Type B pancreatic cell (in vitro differentiated cells): ENCODE measurements at regions not wholly inside any gene's neighbourhood (a gene's known extent, or its start where the extent isn't known, plus 50 kb on each side); places are given as distances from the start of the nearest gene placed in this dataset.

Experiments
- DNase-seq: peaks from one replicate; pipeline ENCODE4 v3.0.0; 2021; ENCODE audit warnings: mixed read lengths; ENCODE audit not compliant: unreplicated experiment; ENCODE audit errors: extremely low spot score
- H3K27ac Mint-ChIP-seq: 2 replicates; pipeline ENCODE4 v1.8.0; 2021; ENCODE audit warnings: mild to moderate bottlenecking, mixed read lengths
- H3K27me3 Mint-ChIP-seq: 2 replicates; pipeline ENCODE4 v1.8.0; 2021; ENCODE audit warnings: mixed read lengths
- H3K36me3 Mint-ChIP-seq: 2 replicates; pipeline ENCODE4 v1.8.0; 2021; ENCODE audit warnings: mixed read lengths
- H3K4me1 Mint-ChIP-seq: one replicate; pipeline ENCODE4 v1.8.0; 2021; ENCODE audit warnings: mixed read lengths; ENCODE audit not compliant: unreplicated experiment
- H3K4me3 Mint-ChIP-seq: 2 replicates; pipeline ENCODE4 v1.8.0; 2021; ENCODE audit warnings: mild to moderate bottlenecking, mixed read lengths
- H3K9me3 Mint-ChIP-seq: 2 replicates; pipeline ENCODE4 v1.8.0; 2021; ENCODE audit warnings: mixed read lengths
- CTCF ChIP-seq: fragments of 200-600 bp; sonication (generic); conservative IDR thresholded peaks from 2 replicates; pipeline ENCODE4 v1.5.0; 2021; ENCODE audit warnings: antibody characterized with exemption, mild to moderate bottlenecking

- no peak for DNase-seq
- no peaks in the 10 kb centered on the region for H3K9me3 Mint-ChIP-seq
- H3K4me1 Mint-ChIP-seq: peaks cover 16% of the 10 kb centered on the region
- TF ChIP-seq CTCF: no peak
- H3K4me3 Mint-ChIP-seq: no peak overlapping the region
- no peaks in the 10 kb centered on the region for H3K27me3 Mint-ChIP-seq
- H3K36me3 Mint-ChIP-seq: no peaks in the 10 kb centered on the region
- no peak overlapping the region for H3K27ac Mint-ChIP-seq
Measured at GRCh38 chr15:62935300-62936081, 107.1 kb upstream of the TPM1 start.

GRCh38 chr15:62938825-62939224, 103.7 kb upstream of the TPM1 start:
- Mint-ChIP-seq H3K4me3 (no peak overlapping the region), H3K27me3 (no peaks in the 10 kb centered on the region), H3K4me1 (peaks cover 30% of the 10 kb centered on the region), H3K27ac (no peak overlapping the region), H3K9me3 (no peaks in the 10 kb centered on the region), H3K36me3 (no peaks in the 10 kb centered on the region)
- no peak for TF ChIP-seq CTCF
- DNase-seq: no peak

GRCh38 chr15:62940093-62940754, 102.3 kb upstream of the TPM1 start:
- no peak overlapping the region for H3K4me3 Mint-ChIP-seq
- H3K4me1 Mint-ChIP-seq: peaks cover 20% of the 10 kb centered on the region
- H3K27me3 Mint-ChIP-seq: no peaks in the 10 kb centered on the region
- DNase-seq: no peak
- no peaks in the 10 kb centered on the region for H3K9me3 Mint-ChIP-seq
- no peaks in the 10 kb centered on the region for H3K36me3 Mint-ChIP-seq
- peak overlapping the region; percentile 6 for H3K27ac Mint-ChIP-seq
- TF ChIP-seq CTCF: no peak

GRCh38 chr15:62940755-62941361, 101.7 kb upstream of the TPM1 start:
- Mint-ChIP-seq H3K4me1 (peaks cover 21% of the 10 kb centered on the region), H3K36me3 (no peaks in the 10 kb centered on the region), H3K27me3 (no peaks in the 10 kb centered on the region), H3K4me3 (no peak overlapping the region), H3K9me3 (no peaks in the 10 kb centered on the region), H3K27ac (peak overlapping the region; percentile 6)
- no peak for DNase-seq
- TF ChIP-seq CTCF: no peak

GRCh38 chr15:62941699-62942098, 100.8 kb upstream of the TPM1 start:
- Mint-ChIP-seq H3K4me3 (no peak overlapping the region), H3K36me3 (no peaks in the 10 kb centered on the region), H3K4me1 (peaks cover 27% of the 10 kb centered on the region), H3K9me3 (no peaks in the 10 kb centered on the region), H3K27me3 (peaks cover 2% of the 10 kb centered on the region), H3K27ac (no peak overlapping the region)
- no peak for DNase-seq
- no peak for TF ChIP-seq CTCF
